A673 (cell line): ENCODE measurements at regions not wholly inside any gene's neighbourhood (a gene's known extent, or its start where the extent isn't known, plus 50 kb on each side); places are given as distances from the start of the nearest gene placed in this dataset.

Experiments used
- BruUV-seq: library from RNA; stranded (reverse); fragments of 400-500 nt; replicated peaks from 2 replicates; lab custom pipeline; 2021; lab: Mats Ljungman, UMichigan
- CTCF ChIA-PET: fragments of 300-600 bp; sonication (Branson Sonifier 250); formaldehyde crosslinking; loops from one replicate; lab custom pipeline; 2022; ENCODE audit warnings: antibody characterized with exemption; lab: Charles Lee
- POLR2A ChIA-PET: fragments of 300-600 bp; sonication (Branson Sonifier 250); formaldehyde crosslinking; loops from one replicate; lab custom pipeline; 2022; ENCODE audit warnings: antibody characterized with exemption; ENCODE audit not compliant: low non-redundant PET; lab: Charles Lee
- DNase-seq: peaks from one replicate; pipeline ENCODE4 v3.0.0-alpha.2; 2015; ENCODE audit warnings: low spot score
- H3K27ac ChIP-seq: fragments of 200-600 bp; sonication (generic); 2 replicates; pipeline ENCODE4 v1.5.1; 2016; ENCODE audit warnings: mixed run types, low read depth, mild to moderate bottlenecking, mixed read lengths, antibody characterized with exemption, low read length; ENCODE audit not compliant: poor library complexity, severe bottlenecking
- H3K27me3 ChIP-seq: fragments of 200-600 bp; sonication (generic); replicated peaks from 2 replicates; pipeline ENCODE4 v1.6.1; 2017; ENCODE audit warnings: mixed run types, low read depth, mild to moderate bottlenecking, mixed read lengths, antibody characterized with exemption, low read length; ENCODE audit not compliant: insufficient read depth, poor library complexity
- H3K36me3 ChIP-seq: fragments of 200-600 bp; sonication (generic); 2 replicates; pipeline ENCODE4 v1.6.1; 2016; ENCODE audit warnings: mixed run types, mild to moderate bottlenecking, mixed read lengths, antibody characterized with exemption, low read length; ENCODE audit not compliant: insufficient read depth, poor library complexity, severe bottlenecking
- H3K4me1 ChIP-seq: fragments of 200-600 bp; sonication (generic); 2 replicates; pipeline ENCODE4 v1.6.1; 2017; ENCODE audit warnings: mixed run types, mild to moderate bottlenecking, mixed read lengths, antibody characterized with exemption, low read length; ENCODE audit not compliant: insufficient read depth, poor library complexity, severe bottlenecking
- H3K4me3 ChIP-seq: fragments of 200-600 bp; sonication (generic); 2 replicates; pipeline ENCODE4 v1.5.1; 2016; ENCODE audit warnings: low read depth, mixed run types, mild to moderate bottlenecking, mixed read lengths, low read length; ENCODE audit not compliant: poor library complexity, severe bottlenecking
- H3K9me3 ChIP-seq: fragments of 200-600 bp; sonication (generic); 2 replicates; pipeline ENCODE4 v1.6.1; 2016; ENCODE audit warnings: mixed run types, low read depth, mild to moderate bottlenecking, mixed read lengths, antibody characterized with exemption, low read length; ENCODE audit not compliant: poor library complexity, severe bottlenecking
- EZH2 ChIP-seq: fragments of 200-600 bp; sonication (generic); IDR thresholded peaks from 2 replicates; pipeline ENCODE4 v1.6.1; 2017; ENCODE audit warnings: borderline replicate concordance, low read depth, mild to moderate bottlenecking, mixed read lengths, antibody characterized with exemption, low read length; ENCODE audit not compliant: poor library complexity, severe bottlenecking
- intact Hi-C: fragments of 100-400 bp; cut with micrococcal nuclease; formaldehyde crosslinking; loops from one replicate; pipeline ENCODE4 v1.10.0; 2022; ENCODE audit not compliant: unreplicated experiment
- TF ChIP-seq, protein P1 (sequence below): fragments of 300-800, 200-600 bp; sonication (generic); conservative IDR thresholded peaks from 2 replicates; pipeline ENCODE4 v1.5.1; 2017; ENCODE audit warnings: low read depth, mild to moderate bottlenecking, antibody characterized with exemption, low read length, moderate library complexity, mixed read lengths

- BruUV-seq = no TSS peak
- H3K4me1 ChIP-seq = no peaks in the 10 kb centered on the region
- no peak for DNase-seq
- H3K9me3 ChIP-seq = no peaks in the 10 kb centered on the region
- H3K27ac ChIP-seq = no peak overlapping the region
- intact Hi-C loops = no loop called here
- H3K36me3 ChIP-seq = no peaks in the 10 kb centered on the region
- POLR2A ChIA-PET = no interaction called here
- no peak for TF ChIP-seq EZH2
- TF ChIP-seq, protein P1, sequence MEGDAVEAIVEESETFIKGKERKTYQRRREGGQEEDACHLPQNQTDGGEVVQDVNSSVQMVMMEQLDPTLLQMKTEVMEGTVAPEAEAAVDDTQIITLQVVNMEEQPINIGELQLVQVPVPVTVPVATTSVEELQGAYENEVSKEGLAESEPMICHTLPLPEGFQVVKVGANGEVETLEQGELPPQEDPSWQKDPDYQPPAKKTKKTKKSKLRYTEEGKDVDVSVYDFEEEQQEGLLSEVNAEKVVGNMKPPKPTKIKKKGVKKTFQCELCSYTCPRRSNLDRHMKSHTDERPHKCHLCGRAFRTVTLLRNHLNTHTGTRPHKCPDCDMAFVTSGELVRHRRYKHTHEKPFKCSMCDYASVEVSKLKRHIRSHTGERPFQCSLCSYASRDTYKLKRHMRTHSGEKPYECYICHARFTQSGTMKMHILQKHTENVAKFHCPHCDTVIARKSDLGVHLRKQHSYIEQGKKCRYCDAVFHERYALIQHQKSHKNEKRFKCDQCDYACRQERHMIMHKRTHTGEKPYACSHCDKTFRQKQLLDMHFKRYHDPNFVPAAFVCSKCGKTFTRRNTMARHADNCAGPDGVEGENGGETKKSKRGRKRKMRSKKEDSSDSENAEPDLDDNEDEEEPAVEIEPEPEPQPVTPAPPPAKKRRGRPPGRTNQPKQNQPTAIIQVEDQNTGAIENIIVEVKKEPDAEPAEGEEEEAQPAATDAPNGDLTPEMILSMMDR = no peak
- H3K4me3 ChIP-seq = no peak overlapping the region
- no peaks in the 10 kb centered on the region for H3K27me3 ChIP-seq
- CTCF ChIA-PET = no interaction called here
Measured at GRCh38 chr13:86665842-86666241, 866.6 kb upstream of the SLITRK6 start.

DNA sequence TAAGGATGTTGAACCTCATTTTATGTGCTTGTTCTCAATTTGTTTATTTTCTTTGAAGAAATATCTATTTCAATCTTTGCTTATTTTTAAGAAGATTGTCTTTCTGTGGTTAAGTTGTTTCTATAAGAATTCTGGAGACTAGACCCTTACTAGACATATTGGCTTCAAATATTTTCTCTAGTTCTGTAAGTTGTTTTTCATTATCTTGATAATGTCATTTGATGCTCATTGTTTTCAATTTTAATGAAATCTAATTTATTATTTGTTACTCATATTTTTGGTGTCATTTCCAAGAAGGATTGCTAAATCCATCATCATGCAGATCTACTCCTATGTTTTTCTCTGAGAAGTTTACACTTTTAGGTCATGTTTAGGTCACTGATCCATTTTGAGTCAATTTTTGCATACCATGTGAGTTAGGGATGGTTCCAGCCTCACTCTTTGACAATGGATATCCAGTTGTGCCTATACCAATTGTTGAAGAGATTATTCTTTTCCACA, 874.8 kb upstream of the SLITRK6 start:
- ChIA-PET POLR2A (no interaction called here), CTCF (no interaction called here)
- no peaks in the 10 kb centered on the region for H3K27me3 ChIP-seq
- no peak overlapping the region for H3K27ac ChIP-seq
- H3K4me3 ChIP-seq = no peak overlapping the region
- intact Hi-C loops = no loop called here
- no peaks in the 10 kb centered on the region for H3K4me1 ChIP-seq
- no peaks in the 10 kb centered on the region for H3K9me3 ChIP-seq
- no peak for DNase-seq
- BruUV-seq = no TSS peak
- no peak for TF ChIP-seq EZH2
- TF ChIP-seq, protein P1 = no peak
- no peaks in the 10 kb centered on the region for H3K36me3 ChIP-seq

- H3K4me1 ChIP-seq = no peaks in the 10 kb centered on the region
- no peak for DNase-seq
- H3K27ac ChIP-seq = no peak overlapping the region
- TF ChIP-seq, protein P1 = no peak
- no peak for TF ChIP-seq EZH2
- H3K4me3 ChIP-seq = no peak overlapping the region
- no peaks in the 10 kb centered on the region for H3K9me3 ChIP-seq
- no peaks in the 10 kb centered on the region for H3K36me3 ChIP-seq
- intact Hi-C loops = no loop called here
- BruUV-seq = no TSS peak
- no peaks in the 10 kb centered on the region for H3K27me3 ChIP-seq
- ChIA-PET CTCF (no interaction called here), POLR2A (no interaction called here)
Measured at GRCh38 chr13:86681223-86681622, 882.0 kb upstream of the SLITRK6 start.
